NB4 (cell line): ENCODE measurements at regions not wholly inside any gene's neighbourhood (a gene's known extent, or its start where the extent isn't known, plus 50 kb on each side); places are given as distances from the start of the nearest gene placed in this dataset.

Experiments
- CTCF ChIP-seq: IDR thresholded peaks from one replicate; pipeline ENCODE4 v1.5.1; 2012; ENCODE audit warnings: low read depth, low read length
- POLR2A ChIP-seq: IDR thresholded peaks from 2 replicates; pipeline ENCODE4 v1.6.1; 2011; ENCODE audit warnings: mild to moderate bottlenecking; ENCODE audit not compliant: insufficient read length; ENCODE audit errors: extremely low read depth
- TF ChIP-seq, protein P1 (sequence below): IDR thresholded peaks from 2 replicates; pipeline ENCODE4 v1.6.1; 2011; ENCODE audit warnings: low read depth, low read length

GRCh38 chr7:1321411-1322239 lies 89.0 kb downstream of the UNCX start:
- TF ChIP-seq CTCF (no peak), POLR2A (no peak)
- TF ChIP-seq, protein P1, sequence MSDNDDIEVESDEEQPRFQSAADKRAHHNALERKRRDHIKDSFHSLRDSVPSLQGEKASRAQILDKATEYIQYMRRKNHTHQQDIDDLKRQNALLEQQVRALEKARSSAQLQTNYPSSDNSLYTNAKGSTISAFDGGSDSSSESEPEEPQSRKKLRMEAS, result no peak
